ENCODE measurements at regions not wholly inside any gene's neighbourhood (a gene's known extent, or its start where the extent isn't known, plus 50 kb on each side); places are given as distances from the start of the nearest gene placed in this dataset.
"Not testable (repeated sequence)": the region's sequence is repeated elsewhere in the genome, so short reads cannot be mapped to it uniquely, and the experiment has no call there.

DNA sequence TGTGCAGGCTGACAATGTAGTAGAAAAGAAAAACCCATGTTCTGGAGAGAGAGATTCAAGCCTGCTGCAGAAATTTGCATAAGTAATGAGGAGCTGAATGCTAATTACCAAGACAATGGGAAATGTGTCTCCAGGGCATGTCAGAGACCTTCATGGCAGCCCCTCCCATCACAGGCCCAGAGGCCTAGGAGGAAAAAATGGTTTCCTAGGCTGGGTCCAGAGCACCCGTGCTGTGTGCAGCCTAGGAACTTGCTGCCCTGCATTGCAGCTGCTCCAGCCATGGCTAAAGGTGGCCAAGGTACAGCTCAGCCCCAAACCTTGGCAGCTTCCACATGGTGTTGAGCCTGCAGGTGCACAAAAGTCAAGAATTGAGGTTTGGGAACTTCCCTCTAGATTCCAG, 402.3 kb downstream of the PRR32 start:
- DNase-seq = not testable (repeated sequence)

DNA sequence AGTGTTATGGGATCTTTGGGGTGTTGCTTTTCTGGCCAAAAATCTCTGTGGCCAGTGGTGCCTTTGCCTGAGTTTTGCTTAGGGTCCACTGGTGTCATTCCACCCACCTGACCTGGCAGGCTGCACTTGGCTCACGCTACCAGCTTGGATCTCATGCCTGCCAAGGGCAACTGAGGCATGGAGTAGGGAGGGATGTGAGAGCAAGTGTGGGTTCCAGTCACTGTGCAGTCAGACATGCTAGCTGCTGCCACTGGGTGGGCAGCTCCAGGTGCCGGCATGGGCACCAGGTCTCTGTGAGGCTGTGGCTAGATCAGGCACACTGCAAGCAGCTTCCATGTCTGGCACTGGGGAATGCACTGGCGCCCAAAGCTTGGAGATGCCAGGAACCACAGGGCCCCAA, 424.1 kb downstream of the PRR32 start:
- no peak for DNase-seq

DNA sequence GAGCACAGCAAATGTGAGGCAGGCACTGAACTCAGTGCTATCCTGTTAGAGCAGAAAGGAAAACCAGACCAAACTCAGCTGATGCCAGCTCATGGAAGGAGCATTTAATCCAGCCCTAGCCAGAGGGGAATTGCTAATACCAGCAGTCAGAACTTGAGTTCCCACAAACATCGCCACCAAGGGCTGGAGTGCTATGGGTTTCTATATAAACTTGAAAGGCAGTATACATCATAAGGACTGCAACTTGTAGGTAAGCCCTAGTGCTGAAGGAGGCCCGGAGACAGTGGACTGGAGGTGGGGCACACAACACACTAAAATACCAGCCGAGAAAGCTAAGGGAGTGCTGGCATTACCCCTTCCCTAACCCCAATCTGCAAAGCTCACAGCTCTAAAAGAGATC, 440.2 kb downstream of the PRR32 start:
- DNase-seq = no peak

DNA sequence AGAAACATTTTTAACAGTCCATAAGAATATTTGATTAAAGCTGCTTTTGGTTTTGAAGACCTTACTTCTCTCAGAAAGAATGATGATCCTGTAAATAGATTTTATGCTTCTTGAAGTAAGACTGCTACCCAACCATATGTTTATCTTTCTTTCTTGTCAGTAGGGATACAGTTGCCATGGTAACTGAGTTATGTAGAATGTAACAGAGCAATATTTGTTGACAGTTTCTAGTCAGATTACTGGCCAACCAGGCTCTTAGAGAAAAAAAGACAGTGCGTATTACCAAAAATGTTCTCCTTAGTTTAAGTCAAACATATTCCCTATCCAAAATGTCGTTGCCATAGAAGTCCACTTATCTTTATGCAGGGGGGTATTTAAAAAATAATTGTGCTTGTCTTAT, 456.8 kb downstream of the PRR32 start:
- DNase-seq = peak; percentile 3

DNA sequence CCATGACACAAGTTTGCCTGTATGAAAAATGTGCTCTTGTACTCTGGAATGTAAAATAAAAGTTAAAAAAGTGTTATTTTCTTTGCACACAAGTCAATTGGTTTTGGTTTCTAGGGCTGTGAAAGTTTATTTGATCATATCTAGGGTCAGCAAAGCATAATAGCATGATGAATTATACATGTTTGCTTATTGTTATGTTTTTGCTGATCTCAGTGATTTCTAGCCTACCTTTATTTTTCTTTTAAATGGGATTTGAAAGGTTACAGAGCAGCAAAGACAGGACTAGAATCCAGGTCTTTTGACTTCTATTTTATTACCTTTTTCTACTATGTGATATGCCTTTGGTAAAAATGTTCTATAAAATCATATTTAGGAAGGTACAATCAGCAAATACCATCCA, 481.0 kb downstream of the PRR32 start:
- DNase-seq = no peak

DNA sequence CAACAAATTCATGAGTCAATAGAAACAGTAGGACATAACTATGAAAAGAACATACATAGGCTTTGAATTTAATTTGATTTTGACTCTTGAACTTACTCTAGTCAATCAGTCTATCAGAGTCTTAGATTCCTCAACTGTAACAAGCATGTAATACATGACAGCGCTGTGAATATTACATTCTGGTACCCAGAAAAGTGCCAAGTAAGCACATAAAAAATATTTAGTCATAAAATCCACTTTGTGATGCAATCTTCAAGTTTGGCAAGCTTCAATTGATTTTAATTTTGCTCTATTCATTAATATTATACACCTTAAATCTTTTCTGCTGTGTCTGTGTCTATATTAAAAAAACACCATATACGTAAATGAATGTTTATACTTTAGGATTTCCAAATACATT, 483.3 kb downstream of the PRR32 start:
- DNase-seq = no peak

DNA sequence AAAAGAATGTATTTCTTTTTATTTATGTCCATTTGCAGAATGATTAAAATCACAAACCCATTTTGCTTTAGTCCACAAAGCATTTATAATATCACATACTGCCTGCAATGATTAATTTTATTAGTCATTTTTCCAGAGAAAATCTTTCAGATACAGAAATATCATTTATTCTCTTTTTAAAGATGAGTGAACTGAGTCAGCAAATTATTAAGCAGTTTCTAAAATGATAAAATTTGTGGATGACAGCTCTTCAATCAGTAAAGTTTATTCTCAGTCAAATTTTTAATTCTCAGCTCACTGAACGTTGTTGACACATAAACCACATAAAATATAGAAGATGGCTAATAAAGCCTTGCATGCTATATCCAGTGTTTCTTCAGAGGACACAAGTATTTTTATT, 485.5 kb downstream of the PRR32 start:
- no peak for DNase-seq

DNA sequence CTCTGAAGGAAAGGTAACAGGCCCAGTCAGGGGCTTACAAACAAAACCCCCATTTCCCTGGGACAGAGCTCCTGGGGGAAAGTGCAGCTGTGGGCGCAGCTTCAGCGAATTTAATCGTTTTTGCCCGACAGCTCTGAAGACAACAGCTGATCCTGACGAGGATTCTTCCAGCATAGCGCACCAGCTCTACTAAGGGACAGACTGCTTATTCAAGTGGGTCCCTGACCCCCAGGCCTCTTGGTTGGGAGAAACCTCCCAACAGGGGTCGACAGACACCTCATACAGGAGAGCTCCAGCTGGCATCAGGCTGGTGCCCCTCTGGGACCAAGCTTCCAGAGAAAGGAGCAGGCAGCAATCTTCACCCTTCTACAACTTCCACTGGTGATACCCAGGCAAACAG, 486.7 kb downstream of the PRR32 start:
- no peak for DNase-seq

DNA sequence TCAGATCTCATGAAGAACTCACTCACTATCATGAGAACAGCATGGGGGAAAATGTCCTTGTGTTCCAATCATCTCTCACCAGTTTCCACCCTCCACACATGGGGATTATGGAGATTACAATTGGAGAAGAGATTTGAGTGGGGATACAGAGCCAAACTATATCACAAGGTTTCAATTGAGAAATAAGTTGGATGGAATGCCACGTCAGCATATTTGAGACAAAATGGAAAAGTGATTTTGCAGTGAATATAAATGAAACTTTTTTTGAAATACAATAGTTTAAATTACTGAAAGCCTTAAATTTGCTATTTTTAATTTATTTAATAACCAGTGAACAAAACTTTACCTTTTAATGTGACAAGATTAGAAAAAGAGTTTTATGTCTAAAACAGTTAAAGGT, 494.1 kb downstream of the PRR32 start:
- DNase-seq = no peak

DNA sequence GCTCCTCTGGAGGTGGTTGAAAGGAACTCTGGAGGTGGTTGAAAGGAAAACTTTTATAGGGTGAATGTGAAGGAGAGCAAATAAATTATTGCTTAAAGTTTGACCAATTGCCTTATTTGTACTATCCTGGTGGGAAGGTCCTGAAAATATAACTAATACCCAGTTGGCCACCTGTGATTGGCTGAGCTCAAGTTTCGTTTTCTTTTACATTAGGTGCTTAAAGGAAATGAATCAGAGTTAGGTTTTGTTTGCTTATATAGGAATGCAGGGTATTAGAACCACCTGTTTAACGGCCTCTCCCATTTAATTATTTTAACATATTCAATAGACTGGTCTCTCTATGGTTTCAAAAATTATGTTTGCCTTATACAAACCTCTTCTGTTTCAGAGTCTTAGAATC, 497.6 kb downstream of the PRR32 start:
- DNase-seq = no peak

DNA sequence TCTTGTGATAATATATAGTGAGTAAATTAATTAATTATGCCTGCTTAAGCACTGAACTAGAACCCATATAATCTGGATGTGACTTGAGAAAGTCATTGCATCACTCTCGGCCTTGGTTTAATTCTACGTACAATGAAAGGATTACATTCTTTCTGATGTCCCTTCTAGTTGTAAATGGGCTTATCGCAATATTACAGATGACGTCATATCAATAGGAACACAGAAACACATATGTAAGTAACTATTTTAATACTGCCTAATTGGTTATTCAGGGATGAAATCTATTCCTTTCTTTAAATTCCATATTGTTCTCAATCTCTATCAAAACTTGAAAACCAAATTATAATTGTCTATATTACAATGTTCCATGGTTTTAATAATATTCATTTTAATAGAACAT, 504.6 kb downstream of the PRR32 start:
- no peak for DNase-seq

Measured in hindlimb muscle (tissue), 1 donor.